ENCODE measurements at regions not wholly inside any gene's neighbourhood (a gene's known extent, or its start where the extent isn't known, plus 50 kb on each side); places are given as distances from the start of the nearest gene placed in this dataset.
"Not testable (repeated sequence)": the region's sequence is repeated elsewhere in the genome, so short reads cannot be mapped to it uniquely, and the experiment has no call there.

DNA sequence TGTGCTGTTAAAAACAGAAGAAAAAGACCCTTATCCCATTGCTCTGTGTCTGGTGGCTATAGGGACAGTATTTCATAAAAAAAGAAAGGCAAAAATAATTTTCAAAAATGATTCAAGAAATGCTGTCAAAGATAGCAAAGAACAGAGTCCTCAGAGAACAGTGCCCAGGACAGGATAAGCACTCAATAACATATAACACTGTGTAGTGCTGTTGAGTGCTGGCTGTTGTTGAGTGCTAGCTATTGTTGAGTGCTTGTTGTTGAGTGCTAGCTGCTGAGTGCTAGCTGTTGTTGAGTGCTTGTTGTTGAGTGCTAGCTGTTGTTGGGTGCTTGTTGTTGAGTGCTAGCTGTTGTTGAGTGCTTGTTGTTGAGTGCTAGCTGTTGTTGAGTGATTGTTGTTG is 94.5 kb upstream of the PLGLB2 start:
- H3K27ac Mint-ChIP-seq; DNase-seq; H3K27me3 Mint-ChIP-seq; intact Hi-C loops (cut with micrococcal nuclease); H3K36me3 Mint-ChIP-seq (ENCODE audit: low read depth); H3K4me1 Mint-ChIP-seq (ENCODE audit: low read depth); CTCF ChIA-PET; POLR2A ChIA-PET; H3K9me3 Mint-ChIP-seq; ATAC-seq; H3K4me3 Mint-ChIP-seq: not testable (repeated sequence)

DNA sequence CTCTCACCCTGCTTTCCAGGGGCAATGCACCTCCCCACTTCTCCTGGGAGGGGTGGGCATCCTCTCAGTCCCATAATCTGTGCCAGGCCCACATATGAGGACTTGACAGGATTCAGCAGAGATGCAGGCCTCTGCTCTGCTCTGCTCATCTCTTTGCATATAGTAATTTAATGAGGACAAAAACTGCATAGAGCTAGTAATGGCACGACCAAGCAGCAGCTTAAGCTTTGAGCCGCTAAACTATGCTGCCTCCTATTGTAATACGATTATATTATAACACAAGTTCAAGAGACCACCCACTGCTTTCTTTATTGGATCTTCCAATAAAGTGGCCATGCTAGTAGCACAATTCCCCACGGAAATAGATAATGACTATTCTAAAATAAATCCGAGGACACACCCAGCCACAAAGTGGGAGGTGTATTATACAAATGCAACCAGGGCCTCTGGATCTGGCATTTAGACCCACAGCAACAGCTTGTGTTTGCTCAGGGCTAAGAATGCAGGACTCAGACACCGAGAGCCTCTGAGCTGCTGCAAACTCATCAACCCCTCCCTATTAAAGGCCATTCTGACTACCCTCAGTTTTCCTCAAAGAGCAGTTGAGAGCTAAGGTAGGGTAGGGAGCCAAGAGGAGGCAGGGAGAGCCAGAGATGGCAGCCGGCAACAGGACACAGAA is 93.6 kb upstream of the PLGLB2 start:
- H3K4me3 Mint-ChIP-seq; H3K36me3 Mint-ChIP-seq (ENCODE audit: low read depth); H3K4me1 Mint-ChIP-seq (ENCODE audit: low read depth); H3K27me3 Mint-ChIP-seq; intact Hi-C loops (cut with micrococcal nuclease); ATAC-seq; DNase-seq; H3K27ac Mint-ChIP-seq; CTCF ChIA-PET; POLR2A ChIA-PET; H3K9me3 Mint-ChIP-seq: not testable (repeated sequence)

DNA sequence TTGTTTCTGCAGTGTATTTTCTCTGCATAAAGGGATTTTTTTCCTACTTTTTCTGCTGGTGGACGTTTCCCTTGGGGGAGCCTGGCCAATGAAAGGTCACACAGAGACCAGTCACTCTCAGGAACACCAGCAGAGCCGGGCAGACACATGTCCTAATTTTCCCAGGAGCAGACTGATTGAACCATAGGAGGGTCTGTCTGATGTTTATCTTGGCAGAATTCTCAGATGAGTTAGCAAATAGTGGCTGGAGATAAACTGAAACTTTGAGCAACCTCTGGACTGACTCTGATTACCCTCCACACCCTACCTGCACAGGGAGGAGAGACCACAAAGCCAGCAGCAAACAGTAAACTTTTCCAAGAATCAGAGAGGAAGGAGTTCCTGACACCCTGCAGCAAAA is 90.0 kb upstream of the PLGLB2 start:
- ATAC-seq = peak; percentile 16
- H3K4me3 Mint-ChIP-seq; H3K9me3 Mint-ChIP-seq; POLR2A ChIA-PET; H3K36me3 Mint-ChIP-seq (ENCODE audit: low read depth); H3K4me1 Mint-ChIP-seq (ENCODE audit: low read depth); DNase-seq; intact Hi-C loops (cut with micrococcal nuclease); H3K27me3 Mint-ChIP-seq; CTCF ChIA-PET; H3K27ac Mint-ChIP-seq: not testable (repeated sequence)

DNA sequence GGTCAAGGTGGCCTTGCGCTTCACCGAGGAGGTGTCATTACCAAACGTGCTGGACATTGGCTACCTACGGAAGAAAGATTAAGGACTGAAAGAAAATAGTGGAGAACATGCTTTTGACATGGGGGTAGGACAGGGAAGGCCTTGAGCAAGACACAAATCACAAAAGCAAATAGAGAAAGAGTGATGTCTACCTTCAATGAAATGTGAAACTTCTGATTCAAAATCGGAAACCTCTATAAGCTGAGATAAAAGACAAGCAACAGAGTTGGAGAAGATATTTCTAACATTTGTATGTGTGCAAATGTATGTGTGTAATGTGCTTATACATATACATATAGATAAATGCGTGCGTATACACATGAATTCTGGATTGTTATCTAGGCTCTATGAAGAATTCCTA is 89.5 kb upstream of the PLGLB2 start:
- CTCF ChIA-PET; H3K9me3 Mint-ChIP-seq; H3K27me3 Mint-ChIP-seq; POLR2A ChIA-PET; H3K36me3 Mint-ChIP-seq (ENCODE audit: low read depth); DNase-seq; H3K4me1 Mint-ChIP-seq (ENCODE audit: low read depth); H3K4me3 Mint-ChIP-seq; H3K27ac Mint-ChIP-seq; intact Hi-C loops (cut with micrococcal nuclease): not testable (repeated sequence)
- ATAC-seq = peak; percentile 71

DNA sequence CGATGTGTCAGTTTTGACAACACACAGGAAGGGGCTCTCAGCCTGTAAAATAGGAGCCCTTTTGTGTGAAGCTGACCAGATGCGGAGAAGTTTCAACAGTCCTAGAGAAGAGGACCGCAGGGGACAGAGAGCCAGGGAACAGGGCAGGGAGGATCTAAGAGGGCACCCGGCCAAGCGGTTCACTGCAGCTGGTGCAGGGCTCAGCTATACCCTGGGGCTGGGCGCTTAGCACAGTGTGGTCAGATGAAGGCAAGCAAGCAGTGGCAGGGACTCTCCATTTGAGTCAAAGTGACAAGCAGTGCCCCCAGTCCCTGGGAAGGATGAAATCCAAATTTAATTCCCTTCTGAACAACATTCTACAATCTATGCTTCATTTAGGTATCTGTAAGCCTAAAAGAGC is 88.9 kb upstream of the PLGLB2 start:
- peak; percentile 46 for ATAC-seq
- H3K36me3 Mint-ChIP-seq (ENCODE audit: low read depth); intact Hi-C loops (cut with micrococcal nuclease); H3K4me1 Mint-ChIP-seq (ENCODE audit: low read depth); H3K9me3 Mint-ChIP-seq; H3K4me3 Mint-ChIP-seq; POLR2A ChIA-PET; CTCF ChIA-PET; H3K27ac Mint-ChIP-seq; H3K27me3 Mint-ChIP-seq; DNase-seq: not testable (repeated sequence)

DNA sequence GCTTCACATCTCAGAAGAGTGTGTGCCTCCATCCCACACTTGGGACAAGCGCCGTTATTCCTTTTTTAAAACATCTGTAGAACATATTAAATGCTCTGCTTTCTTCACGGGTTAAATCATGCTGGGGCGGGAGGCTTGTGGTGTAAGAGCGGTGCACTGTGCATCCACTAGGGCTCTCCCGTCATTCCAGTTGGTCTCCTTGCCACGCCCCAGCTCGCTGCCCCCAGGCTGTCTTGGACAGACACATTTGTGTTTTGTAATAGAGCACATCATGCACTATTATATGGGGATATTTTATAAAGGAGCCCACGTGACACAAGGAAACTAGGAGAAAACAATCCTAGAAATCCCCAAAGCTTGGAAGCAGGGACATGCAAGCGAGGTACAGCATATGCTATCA is 87.7 kb upstream of the PLGLB2 start:
- POLR2A ChIA-PET = not testable (repeated sequence)

DNA sequence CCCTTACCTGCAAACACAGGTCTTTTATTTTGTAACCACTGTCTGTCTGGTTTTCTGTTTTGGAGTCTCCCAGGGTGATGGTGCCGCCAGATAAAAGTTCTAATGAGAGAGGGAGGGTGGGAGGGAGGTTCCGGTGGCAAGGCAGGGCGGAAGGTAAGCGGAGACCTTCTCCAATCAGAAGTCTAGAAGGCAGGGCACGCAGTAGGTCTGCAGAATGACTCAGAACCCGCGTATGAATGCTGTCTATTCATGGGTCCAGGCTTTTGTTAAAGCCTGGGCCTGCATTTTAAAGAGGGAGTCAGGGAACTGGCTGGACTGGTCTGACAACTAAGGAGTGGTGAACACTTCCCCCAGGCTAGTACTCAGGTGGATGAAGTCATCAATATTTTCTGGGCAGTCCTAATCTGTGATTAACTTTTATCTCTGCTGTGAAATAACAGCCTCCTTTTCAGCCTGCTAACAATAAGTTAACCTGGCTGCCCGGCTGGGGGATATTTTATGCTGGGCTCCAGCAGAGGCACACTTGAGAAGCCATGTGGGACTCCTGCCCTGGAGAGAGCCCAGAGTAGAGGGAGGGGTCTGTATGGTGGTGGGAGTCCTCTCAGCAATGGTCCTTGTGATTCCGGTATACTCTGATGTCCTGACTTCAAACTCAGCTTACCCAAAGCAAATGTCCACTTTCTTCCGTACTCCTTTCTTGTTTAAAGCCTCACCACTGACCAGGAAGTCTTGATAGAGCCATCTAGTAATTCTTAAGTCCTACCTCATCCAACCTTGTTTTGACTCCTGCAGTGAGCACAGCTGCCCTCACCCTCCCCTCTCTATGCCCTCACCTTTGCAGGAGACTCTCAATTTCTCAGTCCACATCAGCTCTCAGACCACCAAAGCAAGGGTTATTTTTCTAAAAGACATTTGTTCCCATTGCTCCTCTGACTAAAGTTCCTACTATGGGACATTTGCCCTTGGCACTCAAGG is 85.3 kb upstream of the PLGLB2 start:
- ATAC-seq; H3K27ac Mint-ChIP-seq; DNase-seq; POLR2A ChIA-PET; CTCF ChIA-PET; H3K36me3 Mint-ChIP-seq (ENCODE audit: low read depth); H3K9me3 Mint-ChIP-seq; H3K4me3 Mint-ChIP-seq; H3K27me3 Mint-ChIP-seq; intact Hi-C loops (cut with micrococcal nuclease); H3K4me1 Mint-ChIP-seq (ENCODE audit: low read depth): not testable (repeated sequence)

More for the DNA sequence above, 87.7 kb upstream of the PLGLB2 start:
- H3K4me3 Mint-ChIP-seq; H3K9me3 Mint-ChIP-seq; H3K4me1 Mint-ChIP-seq (ENCODE audit: low read depth); H3K27me3 Mint-ChIP-seq; CTCF ChIA-PET; intact Hi-C loops (cut with micrococcal nuclease); ATAC-seq; DNase-seq; H3K36me3 Mint-ChIP-seq (ENCODE audit: low read depth); H3K27ac Mint-ChIP-seq: not testable (repeated sequence)

DNA sequence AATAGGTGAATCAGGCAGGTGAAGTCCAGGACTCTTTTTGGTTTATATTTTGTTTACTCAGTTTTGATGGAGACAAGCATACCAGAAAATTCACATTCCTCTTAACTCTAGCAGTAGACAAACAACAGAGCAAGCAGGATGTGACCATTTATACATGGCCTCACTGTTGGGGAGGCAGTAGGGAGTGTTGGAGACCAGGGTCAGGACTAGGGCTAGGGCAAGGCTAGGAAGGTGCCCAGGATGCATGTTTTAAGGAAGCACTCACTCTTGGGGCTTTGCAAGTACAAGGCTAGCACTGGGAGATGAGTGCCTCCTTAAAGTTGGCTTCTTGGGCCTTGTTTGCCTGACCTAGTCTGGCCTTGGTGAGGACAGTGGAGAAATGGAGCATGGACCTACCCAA is 84.5 kb upstream of the PLGLB2 start:
- H3K36me3 Mint-ChIP-seq (ENCODE audit: low read depth); H3K4me3 Mint-ChIP-seq; H3K4me1 Mint-ChIP-seq (ENCODE audit: low read depth); intact Hi-C loops (cut with micrococcal nuclease); CTCF ChIA-PET; H3K27ac Mint-ChIP-seq; DNase-seq; H3K9me3 Mint-ChIP-seq; POLR2A ChIA-PET; H3K27me3 Mint-ChIP-seq; ATAC-seq: not testable (repeated sequence)

DNA sequence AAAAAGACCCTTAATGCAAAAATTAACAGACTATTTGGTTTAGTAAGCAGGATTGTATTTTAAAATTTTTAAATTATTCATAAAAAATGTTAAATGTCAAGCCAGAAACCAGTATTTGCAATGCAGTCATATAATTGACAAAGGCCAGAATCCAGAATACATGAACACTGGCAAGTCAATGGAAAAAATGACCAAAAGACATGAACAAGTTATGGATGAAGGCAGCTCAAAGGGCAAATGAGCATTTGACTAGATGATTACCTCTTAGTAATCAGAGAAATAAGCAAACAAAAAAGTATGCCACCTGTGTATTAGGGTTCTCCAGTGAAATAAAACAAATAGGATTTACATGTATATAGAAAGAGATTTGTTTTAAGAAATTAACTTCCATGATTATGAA is 80.9 kb upstream of the PLGLB2 start:
- H3K4me1 Mint-ChIP-seq (ENCODE audit: low read depth); H3K27me3 Mint-ChIP-seq; intact Hi-C loops (cut with micrococcal nuclease); H3K4me3 Mint-ChIP-seq; CTCF ChIA-PET; H3K9me3 Mint-ChIP-seq; H3K27ac Mint-ChIP-seq; H3K36me3 Mint-ChIP-seq (ENCODE audit: low read depth); ATAC-seq; DNase-seq; POLR2A ChIA-PET: not testable (repeated sequence)

DNA sequence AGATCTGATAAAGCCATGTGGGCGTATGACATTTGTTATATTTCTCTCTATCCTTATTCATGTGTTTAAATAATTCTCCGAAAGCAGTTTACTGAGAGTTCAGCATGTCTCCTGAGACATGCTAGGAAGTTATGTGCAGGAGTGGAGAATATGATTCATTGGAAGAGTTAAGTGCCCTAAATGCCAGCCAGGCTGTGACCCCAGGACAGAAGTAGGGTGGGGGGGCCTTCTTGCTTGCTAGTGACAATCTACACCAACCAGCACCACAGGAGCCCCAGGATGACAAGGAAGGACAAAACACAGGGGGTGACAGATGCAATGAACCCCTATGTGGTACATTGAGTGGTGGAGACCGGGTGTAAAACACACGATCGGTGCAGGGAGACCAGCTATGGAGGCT is 79.5 kb upstream of the PLGLB2 start:
- peak; percentile 55 for ATAC-seq
- intact Hi-C loops (cut with micrococcal nuclease); H3K27ac Mint-ChIP-seq; H3K27me3 Mint-ChIP-seq; H3K4me1 Mint-ChIP-seq (ENCODE audit: low read depth); POLR2A ChIA-PET; DNase-seq; CTCF ChIA-PET; H3K36me3 Mint-ChIP-seq (ENCODE audit: low read depth); H3K4me3 Mint-ChIP-seq; H3K9me3 Mint-ChIP-seq: not testable (repeated sequence)

DNA sequence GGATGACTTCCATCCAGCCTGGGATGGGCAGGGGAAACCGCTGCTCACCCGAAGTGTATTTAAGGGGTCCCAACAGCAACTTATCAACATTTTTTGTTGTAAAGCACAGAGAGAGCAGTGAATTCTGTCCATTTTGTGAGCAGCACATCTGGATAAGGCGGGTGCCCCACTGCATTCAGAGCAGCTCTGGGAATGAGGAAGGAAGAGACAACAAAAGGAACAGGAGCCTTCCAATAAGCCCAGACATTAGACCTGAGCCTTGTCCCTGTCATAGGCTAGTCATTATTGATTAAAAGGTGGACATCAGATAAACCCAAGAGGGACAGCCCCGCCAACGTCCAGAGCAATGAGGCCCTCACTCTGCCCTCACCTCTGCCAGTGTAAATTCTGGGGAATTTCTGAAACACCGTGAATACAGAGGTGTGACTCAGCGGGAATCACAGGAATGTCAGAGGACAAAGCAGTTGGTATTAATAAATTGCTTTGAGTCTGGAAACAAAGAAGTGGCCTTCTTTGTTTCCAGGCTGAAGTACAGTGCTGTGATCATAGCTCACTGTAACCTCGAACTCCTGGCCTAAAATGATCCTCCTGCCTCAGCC is 78.2 kb upstream of the PLGLB2 start:
- H3K27me3 Mint-ChIP-seq; H3K27ac Mint-ChIP-seq; CTCF ChIA-PET; H3K4me3 Mint-ChIP-seq; POLR2A ChIA-PET; ATAC-seq; intact Hi-C loops (cut with micrococcal nuclease); H3K4me1 Mint-ChIP-seq (ENCODE audit: low read depth); DNase-seq; H3K36me3 Mint-ChIP-seq (ENCODE audit: low read depth); H3K9me3 Mint-ChIP-seq: not testable (repeated sequence)

DNA sequence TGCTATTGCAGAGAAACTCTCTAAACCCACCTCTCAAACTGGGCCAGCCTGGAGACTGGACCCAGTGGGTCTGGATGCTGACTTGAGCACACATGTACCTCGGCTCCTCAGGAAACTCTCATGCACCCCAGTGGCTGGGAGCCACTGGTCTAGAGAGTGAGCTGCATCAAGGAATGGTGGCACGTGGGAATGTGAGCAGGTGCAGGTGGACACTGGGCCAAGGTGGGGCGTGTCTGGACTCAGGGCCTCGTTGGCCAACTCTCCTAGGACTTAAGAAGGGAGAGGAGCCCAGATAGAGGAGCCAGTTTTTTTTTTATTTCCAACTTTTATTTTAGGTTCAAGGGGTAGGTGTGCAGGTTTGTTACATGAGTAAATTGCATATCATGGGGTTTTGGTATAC is 75.5 kb upstream of the PLGLB2 start:
- DNase-seq; H3K27me3 Mint-ChIP-seq; H3K27ac Mint-ChIP-seq; intact Hi-C loops (cut with micrococcal nuclease); H3K4me3 Mint-ChIP-seq; CTCF ChIA-PET; H3K4me1 Mint-ChIP-seq (ENCODE audit: low read depth); H3K9me3 Mint-ChIP-seq; POLR2A ChIA-PET; H3K36me3 Mint-ChIP-seq (ENCODE audit: low read depth); ATAC-seq: not testable (repeated sequence)
